Activated CD4-positive, alpha-beta T cell treated with anti-CD3 and anti-CD28 coated beads for 24 hours (primary cell): ENCODE measurements at regions not wholly inside any gene's neighbourhood (a gene's known extent, or its start where the extent isn't known, plus 50 kb on each side); places are given as distances from the start of the nearest gene placed in this dataset.

Source experiments
- DNase-seq, 2 donors: peaks; one replicate each; pipeline ENCODE4 v3.0.0-alpha.2; 2020; ENCODE audit warnings: low read depth in 2 of 2

DNA sequence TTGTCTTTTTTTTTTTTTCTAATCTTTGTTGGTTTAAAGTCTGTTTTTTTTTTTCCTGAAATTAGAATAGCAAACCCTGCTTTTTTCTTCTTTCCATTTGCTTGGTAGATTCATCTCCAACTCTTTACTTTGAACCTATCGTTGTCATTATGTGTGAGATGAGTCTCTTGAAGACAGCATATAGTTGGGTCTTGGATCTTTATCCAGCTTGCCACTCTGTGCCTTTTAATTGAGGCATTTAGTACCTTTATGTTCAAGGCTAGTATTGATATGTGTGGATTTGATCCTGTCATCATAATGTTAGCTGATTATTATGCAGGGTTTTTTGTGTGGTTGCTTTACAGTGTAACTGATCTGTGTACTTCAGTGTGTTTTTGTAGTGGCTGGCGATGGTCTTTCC lies 383.8 kb downstream of the MAN2A1 start:
- no peak for DNase-seq

DNA sequence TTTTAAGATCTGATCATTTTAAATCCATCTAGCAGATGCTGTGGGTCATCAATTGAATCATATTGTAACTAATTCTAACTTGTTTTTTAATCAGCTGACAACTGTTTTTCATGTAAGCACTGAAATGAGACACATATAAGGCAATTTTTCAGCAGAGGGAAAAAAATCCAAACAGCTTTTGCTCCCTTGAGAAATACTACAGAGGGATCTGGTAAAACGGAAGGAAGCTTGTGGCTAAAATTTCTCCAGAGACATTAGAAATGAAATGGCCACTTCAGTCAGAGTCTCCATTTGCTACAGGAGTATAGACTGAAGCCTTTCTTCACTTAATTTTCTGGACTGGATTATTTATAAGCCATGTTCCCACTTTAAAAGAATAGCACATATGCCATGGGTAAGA lies 385.9 kb downstream of the MAN2A1 start:
- DNase-seq, result no peak

DNA sequence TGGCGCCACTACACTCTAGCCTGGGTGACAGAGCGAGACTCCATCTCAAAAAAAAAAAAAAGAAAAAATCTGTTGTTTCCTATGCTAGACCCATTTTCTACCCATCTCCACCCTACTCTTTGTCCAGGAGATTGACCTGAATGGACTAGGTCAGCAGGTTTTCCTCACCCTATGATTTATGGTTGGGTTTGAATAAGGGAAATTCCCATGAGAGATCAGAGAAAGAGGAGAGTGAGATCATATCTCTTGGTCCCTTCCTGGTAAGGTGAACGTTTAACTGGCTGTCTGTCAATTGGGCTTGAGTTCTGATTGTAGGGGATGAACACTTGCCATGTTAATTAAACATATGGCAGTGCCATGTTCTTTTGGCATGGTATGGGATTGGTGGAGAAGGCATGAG lies 387.4 kb downstream of the MAN2A1 start:
- no peak for DNase-seq

DNA sequence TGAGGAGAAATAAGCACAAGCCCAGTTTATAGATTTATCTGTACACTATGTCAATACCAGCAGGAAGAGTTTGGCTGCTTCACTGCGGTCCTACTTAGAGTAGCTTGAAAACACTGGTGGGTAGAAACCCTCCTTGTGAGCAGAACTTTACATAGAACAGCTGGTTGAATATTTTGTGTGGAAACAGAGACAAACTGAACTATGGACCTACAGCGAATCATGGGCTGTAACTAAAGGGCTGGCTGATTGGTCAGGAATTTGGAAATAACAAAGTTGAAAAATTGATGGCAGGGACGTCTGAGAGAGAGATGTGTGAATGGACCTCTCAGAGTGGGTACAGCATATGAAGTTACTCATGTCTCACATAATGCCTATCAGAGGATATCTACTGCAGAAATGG lies 392.5 kb downstream of the MAN2A1 start:
- DNase-seq, result no peak

DNA sequence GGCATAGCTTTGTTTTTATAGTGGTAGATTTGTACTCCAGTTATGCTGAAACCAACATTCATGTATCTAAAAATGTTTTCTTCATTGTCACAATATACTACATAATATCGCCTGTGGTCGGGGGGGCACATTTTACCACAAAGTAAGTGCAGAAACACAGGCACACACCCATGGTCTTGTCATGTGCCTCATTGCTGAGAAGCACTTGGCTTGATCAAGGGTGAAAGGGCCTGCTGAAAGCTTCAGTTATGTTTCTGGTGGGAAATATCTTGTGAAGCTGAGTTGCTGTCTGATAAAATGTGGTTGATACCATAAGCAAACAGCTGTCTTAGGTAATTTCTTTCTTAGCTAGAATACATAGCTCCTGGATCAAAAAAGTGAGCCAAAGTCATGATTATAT lies 393.1 kb downstream of the MAN2A1 start:
- no peak for DNase-seq

DNA sequence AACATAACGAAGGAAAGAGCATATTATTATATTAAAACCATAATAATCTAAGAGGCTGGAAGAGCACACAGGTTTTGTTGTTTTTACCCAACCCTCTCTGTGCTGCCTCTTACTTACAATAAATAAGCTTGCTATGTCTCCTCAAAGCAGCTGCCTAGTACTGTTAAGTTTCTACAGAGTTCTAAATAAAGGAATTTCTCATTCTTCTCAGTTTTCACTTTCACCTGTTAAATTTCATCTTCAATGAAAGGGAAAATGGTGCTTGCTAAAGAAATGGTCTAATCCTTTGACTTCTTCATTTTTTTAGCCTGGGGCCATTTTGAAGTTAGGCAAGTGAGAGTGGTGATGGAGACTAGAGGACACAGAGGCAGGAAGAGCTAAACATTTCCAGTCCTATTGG lies 396.1 kb downstream of the MAN2A1 start:
- DNase-seq, result no peak

DNA sequence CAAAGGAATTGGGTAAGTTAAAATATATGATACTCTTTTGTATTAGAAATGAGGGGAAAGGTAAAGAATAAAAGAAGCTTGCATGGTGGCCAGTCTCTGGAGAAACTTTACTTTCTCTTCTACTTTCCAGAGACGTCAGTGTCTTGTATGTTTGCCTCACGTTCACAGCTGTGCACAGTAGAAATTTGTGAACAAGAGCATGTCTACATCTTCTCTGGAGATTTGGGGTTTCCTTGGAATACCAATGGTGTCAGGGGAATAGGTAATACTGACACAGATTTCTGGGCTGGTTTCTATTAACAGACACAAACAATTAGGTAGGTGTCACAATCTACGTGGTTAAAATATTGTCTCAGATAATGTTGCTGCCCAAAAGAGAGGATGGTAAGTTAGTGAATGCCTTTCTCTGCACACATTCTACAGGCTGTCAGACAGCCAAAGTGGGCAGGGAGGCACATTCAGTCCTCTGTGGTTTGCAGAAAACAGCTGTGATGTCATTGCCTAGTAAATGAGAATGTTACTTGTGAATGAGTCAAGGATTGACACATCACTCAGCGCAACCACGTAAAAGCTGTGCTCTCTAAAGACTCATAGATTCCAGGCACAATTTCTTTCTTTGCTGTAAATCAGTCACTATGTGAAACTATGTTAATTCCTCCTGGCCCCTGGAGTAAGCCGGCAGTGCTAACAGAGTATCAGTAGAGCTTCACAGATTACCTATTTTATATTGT lies 397.1 kb downstream of the MAN2A1 start:
- peak; percentile 18 to 33 for DNase-seq

DNA sequence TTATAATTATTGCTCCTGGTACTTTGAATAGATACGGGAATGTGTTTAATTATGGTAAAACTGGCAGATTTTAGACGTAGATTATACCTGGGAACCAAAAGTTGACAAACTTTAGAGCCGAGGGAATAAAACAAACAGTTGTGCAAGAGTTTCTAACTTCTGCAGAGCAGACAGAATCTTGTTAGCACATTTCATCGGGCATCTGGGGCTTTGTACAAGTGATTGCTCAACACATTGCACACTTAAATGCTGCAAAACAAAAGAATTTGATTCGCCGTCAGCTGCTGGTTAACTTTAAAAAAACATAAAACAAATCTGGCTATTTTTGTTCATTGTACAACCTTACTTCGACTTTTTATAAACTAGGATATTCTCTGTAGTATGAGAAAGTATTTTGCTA lies 398.1 kb downstream of the MAN2A1 start:
- DNase-seq, result no peak

DNA sequence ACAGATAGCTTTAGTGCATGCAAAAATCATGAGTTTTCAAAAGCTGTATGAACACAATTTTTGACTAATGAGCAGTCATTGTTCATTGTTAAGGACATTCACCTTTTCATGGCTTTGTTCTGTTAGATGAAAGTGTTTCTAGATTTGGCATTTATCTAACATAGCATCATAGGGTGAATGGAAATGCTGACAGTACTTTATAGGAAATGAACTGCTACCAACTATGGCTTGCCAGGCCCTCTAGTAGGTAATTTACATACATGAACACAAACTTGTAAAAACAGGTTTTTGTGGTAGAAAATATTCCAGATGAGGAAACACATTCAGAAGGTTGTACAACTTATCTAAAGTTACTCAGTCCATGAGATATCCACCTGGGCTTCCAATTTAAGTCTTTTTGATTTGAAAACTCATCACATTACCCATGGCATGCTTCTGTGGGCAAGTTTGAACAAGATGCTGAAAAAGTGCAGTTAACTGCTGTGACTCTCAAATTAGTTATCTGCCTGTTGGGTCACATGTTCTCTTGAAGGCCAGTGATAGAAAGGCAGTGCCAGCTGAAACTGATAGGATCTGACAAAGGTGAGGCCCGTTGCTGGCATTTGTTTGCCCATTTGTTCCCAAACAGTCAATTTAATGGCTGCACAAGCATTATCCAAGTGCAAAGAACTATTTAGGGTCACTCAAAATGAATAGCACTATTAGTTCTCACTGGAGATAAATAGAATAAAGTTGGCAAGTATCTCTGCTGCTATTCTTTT lies 399.1 kb downstream of the MAN2A1 start:
- DNase-seq, result no peak

DNA sequence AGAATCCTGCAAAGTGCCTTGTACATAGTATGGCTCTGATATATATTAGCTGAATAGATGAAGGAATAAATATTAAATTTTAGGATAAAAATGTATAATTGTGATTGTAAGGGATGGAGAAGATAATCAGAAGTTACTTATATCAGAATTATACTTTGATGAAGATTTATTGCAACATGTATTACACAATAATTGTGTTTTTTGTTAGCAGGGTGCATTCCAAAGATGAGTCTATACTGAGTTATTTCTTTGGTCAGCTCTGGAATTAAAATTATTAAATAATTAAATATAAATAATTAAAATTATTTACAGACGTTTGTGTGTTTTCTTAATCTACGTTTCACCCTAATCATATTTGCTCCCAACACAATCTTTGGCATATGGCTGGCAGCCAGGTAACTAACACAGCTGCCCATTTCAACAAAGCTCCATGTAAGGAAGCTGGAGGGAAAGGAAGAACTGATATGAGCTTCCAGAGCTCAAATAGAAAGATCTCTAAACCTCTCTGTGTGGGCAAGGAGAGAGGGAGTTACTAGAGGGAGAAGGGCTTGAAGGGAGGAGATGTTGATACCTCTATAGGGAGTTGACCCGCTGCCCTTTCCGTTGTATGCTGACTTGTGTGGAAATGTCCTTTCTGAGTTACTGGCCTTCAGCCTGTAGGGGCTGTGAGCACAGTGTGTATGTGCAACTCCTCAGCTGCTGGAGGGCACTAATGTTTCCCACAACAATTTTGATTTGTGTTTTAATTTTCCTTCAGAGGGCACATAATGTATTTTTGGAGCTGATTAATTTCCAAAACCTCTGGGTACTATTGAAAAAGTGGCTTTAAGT lies 403.4 kb downstream of the MAN2A1 start:
- no peak for DNase-seq

DNA sequence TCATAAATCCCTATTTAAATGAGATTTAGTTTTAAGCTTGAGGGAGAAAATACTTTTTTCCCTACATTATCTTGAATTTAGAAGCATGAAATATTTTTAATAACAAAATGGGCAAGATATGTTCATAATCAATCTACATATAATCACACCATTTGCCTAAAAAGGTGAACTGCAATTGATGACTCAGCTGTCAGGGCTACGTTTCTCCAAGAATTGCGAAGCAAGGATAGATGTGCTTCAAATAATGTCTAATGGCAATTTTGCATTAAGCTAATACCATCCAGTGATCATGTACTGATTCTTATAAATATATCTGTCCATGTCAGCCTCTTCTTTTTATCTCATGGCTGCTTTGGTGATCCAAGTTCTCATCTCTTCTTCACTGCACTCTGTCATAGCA lies 404.4 kb downstream of the MAN2A1 start:
- no peak for DNase-seq

DNA sequence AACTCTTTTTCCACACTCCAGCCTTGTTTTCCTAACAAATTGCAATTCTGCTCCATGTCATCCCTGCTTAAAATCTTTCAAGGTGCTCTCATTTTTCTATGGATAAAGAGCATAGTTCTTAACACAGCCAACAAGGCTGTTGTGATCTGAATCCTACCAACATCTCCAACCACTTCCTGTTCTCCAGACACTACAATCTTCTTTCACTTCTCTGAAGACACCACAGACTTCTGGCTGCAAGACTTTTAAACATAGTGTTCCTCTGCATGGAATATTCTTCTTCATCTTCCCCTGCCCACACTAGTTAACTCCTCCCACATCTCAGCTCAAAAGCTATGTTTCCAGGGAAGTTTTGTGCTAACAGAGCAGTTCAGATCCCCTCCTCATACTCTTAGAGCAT lies 404.8 kb downstream of the MAN2A1 start:
- DNase-seq, result no peak

DNA sequence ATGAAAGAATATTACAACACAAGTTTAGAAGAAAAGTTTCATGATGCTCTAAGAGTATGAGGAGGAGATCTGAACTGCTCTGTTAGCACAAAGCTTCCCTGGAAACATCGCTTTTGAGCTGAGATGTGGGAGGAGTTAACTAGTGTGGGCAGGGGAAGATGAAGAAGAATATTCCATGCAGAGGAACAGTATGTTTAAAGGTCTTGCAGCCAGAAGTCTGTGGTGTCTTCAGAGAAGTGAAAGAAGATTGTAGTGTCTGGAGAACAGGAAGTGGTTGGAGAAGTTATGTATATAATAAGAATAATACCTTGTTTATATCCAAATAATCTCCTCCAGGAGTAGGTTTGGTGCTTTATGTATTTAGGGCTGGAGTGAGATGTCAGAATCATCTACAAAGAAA lies 406.7 kb downstream of the MAN2A1 start:
- no peak for DNase-seq

DNA sequence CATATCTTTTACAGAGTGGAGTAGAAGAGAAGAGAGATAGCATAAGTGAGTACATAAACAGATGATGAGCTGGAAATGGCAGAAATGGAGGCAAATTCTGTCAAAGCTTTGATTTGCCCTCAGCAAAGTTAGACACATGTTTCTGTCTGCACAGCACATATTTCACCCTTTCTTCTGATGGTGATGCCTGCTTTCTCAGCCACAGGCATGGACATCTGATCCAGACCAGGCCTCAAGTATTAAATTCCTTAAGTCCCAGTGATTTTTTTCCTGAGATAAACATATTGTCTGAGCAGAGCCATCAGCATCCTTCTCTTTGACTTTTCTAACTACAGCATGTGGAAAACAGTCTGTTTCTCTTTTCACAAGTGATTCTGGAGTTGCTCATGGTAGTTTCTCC lies 409.8 kb downstream of the MAN2A1 start:
- DNase-seq, result no peak

DNA sequence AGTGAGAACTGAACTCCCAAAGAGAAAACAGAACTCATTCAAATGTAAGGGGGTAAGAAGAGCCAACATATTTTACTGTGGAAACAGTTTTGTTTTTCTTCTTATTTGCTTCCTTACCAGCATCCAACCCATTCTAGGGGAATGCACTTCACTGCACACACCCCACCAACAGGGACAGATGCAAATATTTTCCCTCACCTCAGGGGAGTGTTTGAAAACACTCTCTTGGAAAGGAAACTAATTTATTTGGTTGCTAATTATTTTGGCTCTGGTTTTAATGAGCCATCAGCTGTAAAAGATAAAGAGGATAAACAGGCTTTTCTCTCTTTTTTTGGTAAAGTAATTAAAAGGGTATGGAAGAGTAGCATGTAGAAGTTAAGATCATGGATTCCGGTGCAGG lies 413.4 kb downstream of the MAN2A1 start:
- DNase-seq, result no peak

DNA sequence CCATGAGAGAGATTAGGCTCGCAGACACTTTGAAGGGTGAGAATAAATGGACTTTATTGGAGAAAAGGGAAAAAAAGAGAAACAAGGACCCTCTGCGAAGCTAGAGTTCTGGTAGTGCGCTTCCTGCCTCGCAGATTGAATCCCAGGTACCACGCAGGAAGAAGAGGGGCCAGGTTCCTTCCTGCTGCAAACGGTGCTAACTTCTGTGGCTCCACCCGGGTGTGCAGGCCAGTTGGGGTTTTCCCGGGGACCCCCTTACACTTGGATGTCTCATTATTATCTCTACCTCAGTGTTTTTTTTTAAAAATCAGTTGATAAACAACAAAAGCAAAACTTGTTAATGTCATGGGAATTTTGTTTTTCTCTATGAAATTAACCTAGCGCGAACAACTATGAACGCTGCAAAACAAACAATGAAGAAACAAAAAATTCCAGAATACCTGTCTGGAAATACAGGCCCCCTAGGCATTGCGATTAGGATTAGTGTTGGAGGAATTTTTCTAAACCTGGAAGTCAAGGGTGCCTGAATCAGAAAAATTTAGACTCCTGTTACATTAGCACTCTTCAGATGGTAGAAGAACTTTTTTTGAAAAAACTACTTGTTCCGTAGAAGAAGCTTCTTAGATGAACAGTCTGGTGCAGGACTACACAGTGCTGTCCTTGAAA lies 414.5 kb downstream of the MAN2A1 start:
- no peak for DNase-seq

DNA sequence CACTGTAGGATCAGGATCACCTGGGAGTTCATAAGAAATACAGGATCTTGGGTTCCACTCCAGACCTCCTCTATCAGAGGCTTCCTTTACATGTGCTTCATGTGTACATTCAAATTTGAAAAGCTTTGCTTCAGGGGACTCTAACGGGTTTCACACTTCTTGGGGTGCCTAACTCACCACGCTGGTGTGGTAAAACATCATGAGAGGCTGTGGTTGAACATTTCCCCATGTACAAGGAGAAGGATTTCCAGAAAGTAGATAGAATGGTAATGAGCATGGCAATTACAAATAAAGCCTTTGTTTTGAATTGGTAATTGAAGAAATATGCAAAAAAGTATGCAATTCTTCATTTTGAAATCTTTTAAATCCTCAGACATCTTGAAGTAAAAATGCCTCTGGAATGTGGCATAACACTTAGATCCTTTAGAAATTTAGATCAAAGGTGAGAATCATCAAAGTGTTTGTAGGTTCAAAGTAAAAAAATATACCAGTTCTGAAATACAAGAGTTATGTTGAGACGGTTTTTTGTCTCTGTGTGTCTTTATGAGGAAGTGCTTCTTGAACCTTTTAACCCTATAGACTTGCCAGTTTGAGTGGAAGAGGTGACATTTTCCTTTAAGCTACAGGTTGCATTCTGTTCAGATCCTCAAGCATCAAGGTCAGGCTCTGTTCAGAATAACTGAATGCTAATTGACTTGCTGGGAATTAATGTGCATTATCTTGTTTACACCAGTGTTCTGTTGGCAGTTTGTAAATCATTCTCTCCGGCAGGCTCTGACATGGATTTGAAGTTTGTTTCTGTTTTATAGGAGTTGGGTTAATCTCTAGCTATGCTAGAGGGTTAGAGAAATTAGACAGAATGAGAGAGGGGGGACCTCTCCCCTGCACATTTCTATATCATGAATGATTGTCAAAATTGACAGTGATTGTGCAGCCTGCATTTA lies 415.3 kb downstream of the MAN2A1 start:
- no peak for DNase-seq

DNA sequence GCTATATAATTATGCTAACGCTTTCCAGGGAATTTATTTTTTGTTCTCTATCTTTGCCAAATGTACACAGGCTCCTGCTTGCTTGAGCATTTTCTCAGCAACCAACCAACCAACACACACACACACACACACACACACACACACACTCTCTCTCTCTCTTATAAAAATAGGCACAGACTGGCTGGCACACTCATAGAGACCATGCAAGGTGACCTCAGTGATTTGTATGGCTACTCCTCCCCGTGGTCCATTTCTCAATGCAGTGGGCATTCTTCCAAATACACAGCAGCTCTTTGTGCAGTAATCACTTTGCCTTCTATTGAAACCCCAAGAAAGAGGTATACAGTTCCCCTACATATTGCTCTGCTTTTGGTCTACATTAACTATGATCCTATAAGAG lies 416.0 kb downstream of the MAN2A1 start:
- DNase-seq, result no peak

DNA sequence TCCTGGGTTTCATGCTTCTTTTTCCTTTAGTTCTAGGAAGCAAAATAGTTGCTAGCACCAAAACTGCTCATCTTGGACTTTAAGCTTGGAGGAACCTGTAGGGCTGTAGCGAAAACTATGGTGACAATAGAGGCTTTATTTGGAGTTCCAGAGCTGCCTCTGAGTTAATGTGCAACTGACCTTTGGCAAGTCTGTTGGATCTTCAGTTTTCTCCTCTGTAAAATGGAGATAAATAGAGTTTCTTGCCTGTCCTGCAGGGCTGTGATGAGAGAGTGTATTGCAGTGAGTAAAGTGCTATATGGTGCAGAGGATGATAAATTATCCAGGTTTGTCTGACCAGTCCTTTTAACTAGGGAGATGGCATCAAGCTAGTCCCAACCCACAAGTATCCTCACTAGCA lies 417.0 kb downstream of the MAN2A1 start:
- DNase-seq, result no peak

DNA sequence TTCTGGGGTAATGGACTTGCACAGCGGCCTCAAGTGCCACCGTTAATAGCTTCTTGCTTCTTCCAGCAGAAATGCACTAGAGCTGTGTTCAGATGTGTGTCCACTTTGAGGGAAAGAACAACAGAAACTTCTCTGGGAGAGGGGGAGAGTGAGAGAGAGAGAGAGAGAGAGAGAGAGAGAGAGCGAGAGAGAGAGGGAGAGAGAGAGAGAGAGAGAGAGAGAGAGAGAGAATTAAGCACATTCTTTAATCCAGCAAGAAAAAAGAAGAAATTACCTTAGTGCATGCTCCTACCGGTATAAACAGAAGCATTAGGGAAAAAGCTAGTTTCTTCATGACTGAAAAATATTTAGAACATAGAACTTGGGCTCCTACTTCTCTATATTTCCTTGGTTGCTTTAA lies 418.8 kb downstream of the MAN2A1 start:
- no peak for DNase-seq

DNA sequence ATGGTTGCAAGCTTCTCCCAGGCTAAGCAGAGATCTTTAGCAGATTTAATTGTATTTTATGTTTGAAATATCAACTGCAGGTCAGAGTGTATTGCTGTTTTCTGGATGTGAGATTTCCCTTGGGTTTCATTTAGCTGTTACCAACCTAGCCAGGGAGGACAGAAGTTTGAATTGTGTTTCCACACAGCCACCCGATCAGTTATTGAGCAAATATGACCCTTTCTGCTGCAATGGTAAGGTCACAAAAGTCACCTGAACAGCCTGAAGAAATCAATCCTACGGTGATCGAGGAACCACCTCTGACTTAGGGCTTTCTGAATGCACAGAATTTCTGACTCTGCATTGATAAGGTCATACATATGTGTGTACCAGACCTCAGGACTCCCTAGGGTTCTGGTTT lies 419.9 kb downstream of the MAN2A1 start:
- no peak for DNase-seq
